ENCODE measurements at regions not wholly inside any gene's neighbourhood (a gene's known extent, or its start where the extent isn't known, plus 50 kb on each side); places are given as distances from the start of the nearest gene placed in this dataset.

GRCh38 chr2:220833446-220833845 lies 738.7 kb downstream of the EPHA4 start:
- no peaks in the 10 kb centered on the region for H3K36me3 ChIP-seq
- no peak for TF ChIP-seq CTCF (IDR thresholded peaks at IDR 0.05)
- H3K27ac ChIP-seq = no peak overlapping the region
- H3K4me1 ChIP-seq = peaks cover 0 to 4% (median 0%) of the 10 kb centered on the region in 9 donors
- peaks cover 0 to 7% (median 0%) of the 10 kb centered on the region in 11 donors for H3K9me3 ChIP-seq
- H3K27me3 ChIP-seq = no peaks in the 10 kb centered on the region
- DNase-seq (no peak), ATAC-seq (no peak)
- intact Hi-C loops (cut with DNase I) = no loop called here
- WGBS, 2 donors = 44 to 68% methylated on average over 1 of the region's 1 CpG
- no peak overlapping the region for H3K4me3 ChIP-seq

GRCh38 chr2:220835583-220835982 lies 736.5 kb downstream of the EPHA4 start:
- Histone ChIP-seq H3K9me3 (no peaks in the 10 kb centered on the region), H3K27ac (no peak overlapping the region), H3K27me3 (no peaks in the 10 kb centered on the region), H3K36me3 (no peaks in the 10 kb centered on the region), H3K4me1 (peaks cover 0 to 4% (median 0%) of the 10 kb centered on the region in 9 donors), H3K4me3 (no peak overlapping the region)
- 65 to 73% methylated on average over 5 of the region's 5 CpGs for WGBS, 2 donors
- intact Hi-C loops (cut with DNase I) = no loop called here
- TF ChIP-seq CTCF (IDR thresholded peaks at IDR 0.05) = no peak
- DNase-seq (no peak), ATAC-seq (no peak)

GRCh38 chr2:220837226-220837625 lies 734.9 kb downstream of the EPHA4 start:
- peaks cover 0 to 4% (median 0%) of the 10 kb centered on the region in 9 donors for H3K4me1 ChIP-seq
- no peaks in the 10 kb centered on the region for H3K36me3 ChIP-seq
- DNase-seq (no peak), ATAC-seq (no peak)
- no peak overlapping the region for H3K27ac ChIP-seq
- WGBS, 2 donors = 60 to 72% methylated on average over 2 of the region's 2 CpGs
- no peak for TF ChIP-seq CTCF (IDR thresholded peaks at IDR 0.05)
- H3K9me3 ChIP-seq = no peaks in the 10 kb centered on the region
- intact Hi-C loops (cut with DNase I) = no loop called here
- H3K27me3 ChIP-seq = no peaks in the 10 kb centered on the region
- no peak overlapping the region for H3K4me3 ChIP-seq

GRCh38 chr2:220842901-220843665 lies 729.0 kb downstream of the EPHA4 start:
- H3K9me3 ChIP-seq = no peaks in the 10 kb centered on the region
- ATAC-seq = no peak
- no peak for TF ChIP-seq CTCF (IDR thresholded peaks at IDR 0.05)
- H3K27ac ChIP-seq = no peak overlapping the region
- no peaks in the 10 kb centered on the region for H3K27me3 ChIP-seq
- H3K4me3 ChIP-seq = no peak overlapping the region
- 89 to 93% methylated on average over 4 of the region's 4 CpGs for WGBS, 2 donors
- no peak for DNase-seq
- intact Hi-C loops (cut with DNase I) = loop anchor here in 1 of 10 donors (2.0 kb wide), 1 partner anchor 20 kb away; no protein-coding TSS in a partner anchor
- no peaks in the 10 kb centered on the region for H3K36me3 ChIP-seq
- H3K4me1 ChIP-seq = no peaks in the 10 kb centered on the region

All from heart right ventricle (tissue), 16 donors.